ENCODE measurements at regions not wholly inside any gene's neighbourhood (a gene's known extent, or its start where the extent isn't known, plus 50 kb on each side); places are given as distances from the start of the nearest gene placed in this dataset.

DNA sequence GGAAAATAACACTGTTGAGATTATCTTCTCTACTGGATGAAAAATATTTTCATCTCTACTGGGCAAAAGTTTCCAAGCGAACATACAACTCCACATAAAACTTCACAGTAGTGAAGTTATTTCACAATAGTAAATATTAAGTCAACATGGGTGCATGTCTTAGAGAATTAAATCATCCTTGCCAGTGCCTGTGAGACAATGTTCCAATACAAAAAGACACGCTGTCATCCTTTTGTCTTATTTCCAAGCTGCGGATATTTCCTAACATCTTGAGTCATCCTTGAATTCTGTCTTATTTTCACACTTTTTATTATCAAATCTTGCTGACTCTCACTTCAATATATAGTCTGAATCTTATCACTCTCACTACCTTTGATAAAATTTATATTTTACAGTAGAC, 142.9 kb upstream of the KITLG start:
- TF ChIP-seq, protein P1, sequence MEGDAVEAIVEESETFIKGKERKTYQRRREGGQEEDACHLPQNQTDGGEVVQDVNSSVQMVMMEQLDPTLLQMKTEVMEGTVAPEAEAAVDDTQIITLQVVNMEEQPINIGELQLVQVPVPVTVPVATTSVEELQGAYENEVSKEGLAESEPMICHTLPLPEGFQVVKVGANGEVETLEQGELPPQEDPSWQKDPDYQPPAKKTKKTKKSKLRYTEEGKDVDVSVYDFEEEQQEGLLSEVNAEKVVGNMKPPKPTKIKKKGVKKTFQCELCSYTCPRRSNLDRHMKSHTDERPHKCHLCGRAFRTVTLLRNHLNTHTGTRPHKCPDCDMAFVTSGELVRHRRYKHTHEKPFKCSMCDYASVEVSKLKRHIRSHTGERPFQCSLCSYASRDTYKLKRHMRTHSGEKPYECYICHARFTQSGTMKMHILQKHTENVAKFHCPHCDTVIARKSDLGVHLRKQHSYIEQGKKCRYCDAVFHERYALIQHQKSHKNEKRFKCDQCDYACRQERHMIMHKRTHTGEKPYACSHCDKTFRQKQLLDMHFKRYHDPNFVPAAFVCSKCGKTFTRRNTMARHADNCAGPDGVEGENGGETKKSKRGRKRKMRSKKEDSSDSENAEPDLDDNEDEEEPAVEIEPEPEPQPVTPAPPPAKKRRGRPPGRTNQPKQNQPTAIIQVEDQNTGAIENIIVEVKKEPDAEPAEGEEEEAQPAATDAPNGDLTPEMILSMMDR (IDR thresholded peaks at IDR 0.05; ENCODE audit: poor library complexity) = no peak
- TF ChIP-seq EZH2 (IDR thresholded peaks at IDR 0.05; ENCODE audit: borderline replicate concordance) = no peak

Data from hepatocyte (in vitro differentiated cells).